Activated effector memory CD4-positive, alpha-beta T cell treated with anti-CD3 and anti-CD28 coated beads, Interleukin-2, amount 50 U/mL, for 16 hours (primary cell): ENCODE measurements at regions not wholly inside any gene's neighbourhood (a gene's known extent, or its start where the extent isn't known, plus 50 kb on each side); places are given as distances from the start of the nearest gene placed in this dataset.
"Not testable (repeated sequence)": the region's sequence is repeated elsewhere in the genome, so short reads cannot be mapped to it uniquely, and the experiment has no call there.

Experiments used
- DNase-seq: peaks from one replicate; pipeline ENCODE4 v3.0.0-alpha.2; 2020

- DNase-seq, result no peak
Observed at GRCh38 chr3:103818800-103819199, 1384.0 kb downstream of the ZPLD1 start.

DNA sequence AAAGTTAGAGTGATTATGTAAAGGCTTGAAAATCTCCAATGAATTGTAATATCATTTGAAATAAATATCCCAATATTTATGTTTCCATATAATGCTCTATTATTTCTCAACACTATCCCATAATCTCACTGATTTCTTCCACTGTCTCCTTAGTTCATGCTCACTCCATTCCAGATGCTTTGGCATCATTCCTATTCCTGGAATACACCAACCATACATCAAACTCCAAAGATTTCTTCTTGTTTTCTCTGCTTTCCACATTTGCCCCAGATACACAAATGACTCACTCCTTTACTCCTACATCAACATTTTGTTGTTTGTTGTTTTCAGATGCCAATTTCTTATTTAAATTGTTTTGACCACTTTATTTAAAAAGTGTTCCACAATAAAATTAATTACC is 1390.8 kb downstream of the ZPLD1 start:
- no peak for DNase-seq

GRCh38 chr3:103829723-103830326 is 1395.0 kb downstream of the ZPLD1 start:
- no peak for DNase-seq

DNA sequence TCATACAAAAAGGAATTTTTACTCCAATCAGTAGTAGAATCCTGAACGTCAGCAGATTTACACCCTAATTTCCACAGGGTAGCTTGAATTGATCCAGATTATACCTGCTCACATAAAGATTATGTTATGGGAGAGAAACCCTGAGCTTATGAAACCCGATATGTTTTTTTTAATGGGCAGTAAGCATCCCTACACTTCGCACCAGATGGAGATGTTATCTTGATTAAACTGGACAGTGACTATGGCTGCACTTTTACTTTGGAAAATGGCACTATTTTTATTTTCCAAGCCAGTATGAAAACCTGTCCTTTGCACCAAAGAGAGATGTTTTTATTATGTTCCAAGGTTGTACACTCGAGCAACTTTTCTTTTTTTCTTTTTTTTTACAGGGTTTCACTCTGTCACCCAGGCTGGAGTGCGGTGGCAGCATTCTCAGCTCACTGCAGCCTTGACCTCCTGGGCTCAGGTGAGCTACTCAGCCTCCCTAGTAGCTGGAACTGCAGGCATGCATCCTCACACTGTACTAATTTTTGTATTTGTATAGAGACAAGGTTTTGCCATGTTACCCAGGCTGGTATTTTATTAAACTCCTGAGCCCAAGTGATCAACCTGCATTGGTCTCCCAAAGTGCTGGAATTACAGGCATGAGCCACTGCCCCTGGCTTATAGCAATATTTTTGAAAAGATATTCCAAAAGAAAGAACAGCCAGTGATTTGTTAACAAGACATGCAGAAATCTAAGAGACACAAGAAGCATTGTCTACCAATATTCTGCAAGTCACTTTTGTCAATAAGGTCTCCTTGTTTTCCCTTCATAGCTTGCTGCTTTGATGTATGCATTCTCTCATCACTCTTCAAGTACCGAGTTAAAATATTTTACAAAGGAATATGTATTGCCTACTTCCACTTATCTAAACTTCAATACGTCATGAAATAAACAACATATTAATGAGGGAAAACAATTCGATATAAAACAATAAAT is 1412.6 kb downstream of the ZPLD1 start:
- no peak for DNase-seq

DNA sequence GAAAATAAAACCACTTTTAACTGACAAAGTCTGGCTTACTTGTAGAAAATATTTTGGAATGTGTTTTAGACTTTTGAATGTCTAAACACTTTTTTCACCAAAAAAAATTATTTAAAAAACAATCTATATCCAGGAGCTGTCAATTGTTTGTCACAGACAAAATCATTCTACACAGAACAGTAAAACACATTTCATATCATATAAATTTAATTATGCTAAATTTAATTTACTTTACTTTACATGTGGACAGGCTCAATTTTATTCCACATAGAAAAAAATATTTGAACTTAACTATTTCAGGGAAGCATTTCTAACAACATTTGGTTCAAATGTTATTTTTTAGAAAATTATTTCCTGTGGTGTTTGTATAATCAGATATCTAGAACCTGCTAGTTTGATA is 1417.0 kb downstream of the ZPLD1 start:
- DNase-seq, result no peak

GRCh38 chr3:103862415-103862814 is 1427.6 kb downstream of the ZPLD1 start:
- no peak for DNase-seq

DNA sequence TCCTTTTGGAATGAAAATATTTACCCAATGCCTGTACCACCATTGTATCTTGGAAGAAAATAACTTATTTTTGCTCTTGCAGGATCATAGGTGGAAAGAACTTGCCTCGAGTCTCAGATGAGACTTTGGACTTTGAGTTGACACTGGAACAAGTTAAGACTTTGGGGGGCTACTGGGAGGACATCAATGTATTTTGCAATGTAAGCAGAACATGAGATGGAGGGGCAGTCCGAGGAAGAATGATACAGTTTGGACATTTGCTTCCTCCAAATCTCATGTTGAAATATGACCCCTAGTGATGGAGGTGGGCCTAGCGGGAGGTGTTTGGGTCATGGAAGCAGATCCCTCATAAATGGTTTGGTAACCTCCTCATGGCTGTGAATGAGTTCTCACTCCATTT is 1428.6 kb downstream of the ZPLD1 start:
- DNase-seq, result no peak

GRCh38 chr3:103866113-103866512 is 1431.3 kb downstream of the ZPLD1 start:
- no peak for DNase-seq

DNA sequence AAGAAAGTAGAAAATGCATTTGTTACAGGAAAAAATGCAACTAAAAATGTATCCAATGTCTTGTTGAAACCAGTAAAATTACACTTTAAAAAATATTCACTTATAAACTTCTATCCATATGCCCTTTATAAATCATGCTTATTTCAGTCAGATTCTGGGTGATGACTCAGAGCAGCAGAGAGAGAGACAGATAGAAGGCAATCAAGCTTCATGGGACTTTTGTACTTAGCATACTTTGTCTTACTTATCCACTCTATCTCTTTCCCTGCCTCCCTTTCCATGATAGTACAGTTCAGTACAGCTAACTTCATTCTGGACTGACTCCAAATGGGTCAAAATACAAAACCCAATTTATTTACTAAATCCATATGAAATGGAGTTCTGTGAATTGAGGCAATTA is 1438.2 kb downstream of the ZPLD1 start:
- no peak for DNase-seq

GRCh38 chr3:103873897-103874545 is 1439.2 kb downstream of the ZPLD1 start:
- no peak for DNase-seq

- not testable (repeated sequence) for DNase-seq
Observed at GRCh38 chr3:103881809-103882208, 1447.0 kb downstream of the ZPLD1 start.

DNA sequence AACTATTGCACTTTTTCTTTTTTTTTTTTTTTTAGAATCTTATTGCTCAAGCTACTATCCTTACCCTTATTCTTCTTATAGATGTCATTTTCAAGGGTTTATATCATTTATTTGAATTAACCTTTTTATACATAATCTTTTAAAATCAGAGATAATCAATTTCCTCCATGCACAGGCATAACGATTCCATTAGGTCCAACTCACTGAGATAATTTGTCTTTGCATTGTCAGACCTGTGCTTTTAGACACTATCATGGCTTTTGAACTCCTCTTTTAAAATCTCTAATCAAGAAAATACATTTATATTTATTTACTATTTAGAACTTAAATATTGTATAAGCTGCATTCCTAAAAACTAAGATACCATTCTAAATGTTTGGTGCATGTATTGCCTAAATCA is 1454.9 kb downstream of the ZPLD1 start:
- no peak for DNase-seq

- DNase-seq, result no peak
Observed at GRCh38 chr3:103894162-103894822, 1459.5 kb downstream of the ZPLD1 start.

GRCh38 chr3:103899328-103899727 is 1464.5 kb downstream of the ZPLD1 start:
- DNase-seq, result no peak

GRCh38 chr3:103904991-103905390 is 1461.7 kb upstream of the ALCAM start:
- DNase-seq, result no peak

DNA sequence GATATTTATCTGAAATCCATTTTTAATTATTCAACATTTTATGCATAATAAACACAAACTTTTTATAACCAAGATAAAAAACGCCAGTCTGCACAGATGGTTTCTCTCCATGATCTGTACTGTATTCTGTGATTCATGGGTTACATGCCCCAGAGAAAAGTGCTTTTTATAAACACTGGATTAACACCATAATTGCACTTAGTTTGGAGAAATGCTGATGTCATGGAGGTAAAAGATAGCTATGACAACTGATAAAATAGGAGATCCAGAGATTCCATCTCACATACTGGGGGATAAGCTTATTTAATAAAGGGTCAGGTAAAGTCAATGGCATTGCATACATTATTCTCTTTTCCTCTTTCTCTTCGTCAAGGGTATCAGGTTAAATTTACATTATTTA is 1460.4 kb upstream of the ALCAM start:
- no peak for DNase-seq

DNA sequence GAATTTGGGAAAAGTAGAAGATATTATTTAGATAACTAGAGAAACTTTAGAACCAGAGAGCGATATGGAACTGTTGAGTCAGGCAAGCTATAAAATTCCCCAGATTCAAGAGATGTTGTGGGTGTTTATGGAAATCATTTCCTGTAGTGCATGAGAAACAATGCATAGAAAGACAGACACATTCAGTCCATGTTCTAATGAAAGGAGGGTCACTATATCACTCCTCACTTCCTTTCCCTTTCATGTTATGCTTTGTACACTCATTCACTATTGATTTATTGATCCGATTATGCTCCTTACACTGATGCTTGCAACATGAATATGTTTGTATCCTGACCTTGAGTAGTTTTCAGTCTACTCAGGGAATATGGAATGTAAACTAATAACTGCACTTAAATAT is 1459.9 kb upstream of the ALCAM start:
- DNase-seq, result no peak

- DNase-seq, result no peak
Observed at GRCh38 chr3:103907567-103907966, 1459.1 kb upstream of the ALCAM start.

DNA sequence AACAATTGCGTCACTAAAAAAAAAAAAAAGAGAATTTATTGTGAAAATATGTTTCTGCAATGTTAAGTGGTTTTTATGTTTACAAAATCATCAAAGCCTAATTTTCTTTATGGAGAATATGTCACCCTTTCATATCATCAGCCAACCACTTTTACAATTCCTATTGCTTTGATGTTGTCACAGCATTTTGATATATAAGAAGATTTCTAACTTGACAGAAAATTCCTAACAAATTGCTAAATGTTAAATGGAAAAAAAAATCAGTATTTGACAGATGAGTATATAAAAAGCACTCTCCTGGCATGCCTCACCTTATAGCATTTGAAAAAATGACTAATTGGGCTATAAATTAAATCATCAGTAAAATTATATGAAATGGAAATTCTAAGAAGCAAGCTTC is 1457.3 kb upstream of the ALCAM start:
- DNase-seq, result no peak

- DNase-seq, result no peak
Observed at GRCh38 chr3:103918336-103918735, 1448.4 kb upstream of the ALCAM start.

DNA sequence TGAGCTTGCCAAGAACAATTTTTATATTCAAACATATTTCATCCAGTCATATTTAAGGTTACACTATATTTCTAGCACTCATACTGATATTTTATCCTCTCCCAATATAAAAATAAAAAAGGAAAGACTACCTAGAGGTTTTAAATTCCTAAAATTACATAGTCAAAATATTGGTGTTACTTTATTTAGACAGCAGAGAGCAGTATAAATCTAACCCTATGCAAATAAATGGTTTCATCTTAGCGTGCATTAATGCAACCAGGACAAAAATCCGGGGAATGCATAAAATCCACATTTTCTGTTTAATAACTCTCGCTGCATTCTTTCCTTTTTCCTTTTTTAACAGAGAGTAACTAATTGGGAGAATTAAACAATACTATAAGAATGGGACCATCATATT is 1447.4 kb upstream of the ALCAM start:
- DNase-seq, result no peak

DNA sequence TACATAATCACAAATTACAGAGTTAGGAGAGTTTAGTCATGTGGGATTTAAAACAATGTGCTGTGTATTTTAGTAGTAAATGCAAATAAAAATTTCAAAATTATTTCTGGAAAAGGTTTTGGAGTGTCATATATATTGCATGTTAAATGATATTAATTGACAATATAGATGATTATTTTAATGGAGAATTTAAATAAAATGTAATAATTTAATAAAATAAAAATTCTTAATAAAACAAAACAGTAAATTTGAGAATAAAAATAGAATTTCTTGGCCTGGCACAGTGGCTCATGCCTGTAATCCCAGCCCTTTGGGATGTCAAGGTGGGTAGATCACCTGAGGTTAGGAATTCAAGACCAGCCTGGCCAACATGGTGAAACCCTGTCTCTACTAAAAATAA is 1442.8 kb upstream of the ALCAM start:
- no peak for DNase-seq

DNA sequence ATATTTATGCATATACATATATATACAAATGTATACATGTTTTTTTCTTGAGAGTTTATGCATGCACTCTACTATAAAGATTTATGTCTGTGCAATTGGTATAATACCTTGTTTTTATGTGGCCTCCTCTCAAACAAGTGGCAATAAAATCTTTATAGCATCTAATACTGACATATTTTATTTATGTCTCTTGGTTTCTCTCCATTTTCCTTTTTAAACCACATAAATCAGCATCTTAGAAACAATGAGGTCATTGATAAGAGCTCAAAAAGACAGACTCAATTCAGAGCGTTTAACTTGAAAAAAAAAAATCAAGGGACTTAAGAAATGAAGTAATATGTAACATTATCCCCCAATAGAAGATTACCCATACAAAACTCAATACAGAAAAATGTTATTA is 1442.2 kb upstream of the ALCAM start:
- DNase-seq, result no peak
